ENCODE measurements at regions not wholly inside any gene's neighbourhood (a gene's known extent, or its start where the extent isn't known, plus 50 kb on each side); places are given as distances from the start of the nearest gene placed in this dataset.

GRCh38 chr18:57853864-57854263 lies 50.7 kb upstream of the ATP8B1 start:
- no peak overlapping the region for H3K27ac Mint-ChIP-seq
- no peaks in the 10 kb centered on the region for H3K36me3 Mint-ChIP-seq
- H3K4me1 Mint-ChIP-seq: no peaks in the 10 kb centered on the region
- H3K27me3 Mint-ChIP-seq (ENCODE audit: low read depth): peaks cover 13% of the 10 kb centered on the region
- TF ChIP-seq CTCF (IDR thresholded peaks at IDR 0.05; ENCODE audit: unreplicated experiment): no peak
- no peak overlapping the region for H3K4me3 Mint-ChIP-seq
- no peak for DNase-seq (ENCODE audit: low spot score in 2 of 2, unreplicated experiment in 2 of 2)
- peaks cover 7% of the 10 kb centered on the region for H3K9me3 Mint-ChIP-seq

- Mint-ChIP-seq H3K36me3 (no peaks in the 10 kb centered on the region), H3K4me1 (no peaks in the 10 kb centered on the region), H3K4me3 (no peak overlapping the region)
These were observed 50.0 kb upstream of the ATP8B1 start for GRCh38 chr18:57853133-57853532.

More at GRCh38 chr18:57853133-57853532, 50.0 kb upstream of the ATP8B1 start:
- Mint-ChIP-seq H3K27ac (no peak overlapping the region), H3K9me3 (peaks cover 7% of the 10 kb centered on the region), H3K27me3 (ENCODE audit: low read depth) (peaks cover 13% of the 10 kb centered on the region)
- DNase-seq (ENCODE audit: low spot score in 2 of 2, unreplicated experiment in 2 of 2): no peak
- TF ChIP-seq CTCF (IDR thresholded peaks at IDR 0.05; ENCODE audit: unreplicated experiment): no peak
